Activated CD8-positive, alpha-beta memory T cell treated with anti-CD3 and anti-CD28 coated beads, Interleukin-2, amount 50 U/mL, for 1 hour (primary cell): ENCODE measurements at regions not wholly inside any gene's neighbourhood (a gene's known extent, or its start where the extent isn't known, plus 50 kb on each side); places are given as distances from the start of the nearest gene placed in this dataset.
A peak's percentile ranks its signal among the peaks of the same experiment; 100 is the strongest.
"Not testable (repeated sequence)": the region's sequence is repeated elsewhere in the genome, so short reads cannot be mapped to it uniquely, and the experiment has no call there.

Experiments used
- DNase-seq: peaks from one replicate; pipeline ENCODE4 v3.0.0-alpha.2; 2020; ENCODE audit errors: extremely low read depth

DNA sequence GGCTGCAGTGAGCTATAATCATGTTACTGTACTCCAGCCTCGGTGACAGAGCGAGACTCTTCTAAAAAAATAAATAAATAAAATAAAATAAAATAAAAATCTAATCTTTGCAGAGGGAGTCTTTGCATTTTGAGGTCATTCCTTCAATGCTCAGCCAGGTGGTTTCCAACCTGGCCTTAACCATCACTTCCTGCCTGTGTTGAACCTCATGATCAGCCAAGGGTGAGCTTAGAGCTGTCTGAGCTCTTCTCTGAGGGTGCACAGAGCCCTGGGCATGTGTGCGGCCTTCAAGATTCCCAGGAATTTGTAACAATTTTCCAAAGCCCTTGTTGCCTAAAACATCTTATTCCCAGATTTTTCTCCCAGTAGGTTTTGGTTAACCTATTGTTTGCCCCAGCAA is 94.3 kb downstream of the KCNJ12 start:
- DNase-seq = not testable (repeated sequence)

DNA sequence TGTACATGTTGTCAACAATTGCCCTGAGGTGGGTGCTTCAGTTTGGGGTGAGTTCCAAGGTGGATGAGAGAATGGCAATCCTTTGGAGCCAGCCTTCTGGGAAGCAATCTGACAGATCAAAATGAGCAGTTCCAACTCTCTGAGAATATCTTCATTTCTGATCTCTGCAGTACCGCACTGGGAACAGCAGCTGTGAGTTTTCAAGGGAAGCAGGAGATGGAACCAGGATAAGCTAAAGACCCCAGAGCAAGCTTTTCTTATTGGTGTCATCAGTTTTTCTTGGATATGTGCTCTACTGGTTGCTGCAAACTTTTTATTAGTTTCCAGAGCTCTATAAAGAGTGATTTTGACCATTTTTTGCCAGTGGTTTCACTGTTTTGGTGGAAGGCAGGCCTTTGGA is 94.7 kb downstream of the KCNJ12 start:
- no peak for DNase-seq

DNA sequence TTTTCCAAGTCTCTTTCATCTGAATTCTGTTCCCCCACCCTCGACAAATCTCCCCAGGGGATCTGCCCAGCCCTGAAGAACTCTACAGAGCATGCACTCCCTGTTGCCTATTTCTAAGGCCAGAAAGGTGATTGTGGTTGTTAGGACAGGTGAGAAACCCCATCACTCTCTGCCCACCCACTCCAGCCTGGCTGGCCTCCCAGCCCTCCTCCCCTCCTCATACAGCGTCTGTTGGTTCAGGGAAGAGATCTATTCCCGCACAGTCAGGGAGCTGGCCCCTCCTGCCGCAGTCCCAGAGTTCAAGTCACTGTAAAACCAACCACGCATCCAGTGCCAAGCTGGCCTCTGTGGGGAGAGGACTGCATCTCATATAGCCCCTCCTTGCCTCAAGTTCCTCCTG is 98.7 kb downstream of the KCNJ12 start:
- no peak for DNase-seq

DNA sequence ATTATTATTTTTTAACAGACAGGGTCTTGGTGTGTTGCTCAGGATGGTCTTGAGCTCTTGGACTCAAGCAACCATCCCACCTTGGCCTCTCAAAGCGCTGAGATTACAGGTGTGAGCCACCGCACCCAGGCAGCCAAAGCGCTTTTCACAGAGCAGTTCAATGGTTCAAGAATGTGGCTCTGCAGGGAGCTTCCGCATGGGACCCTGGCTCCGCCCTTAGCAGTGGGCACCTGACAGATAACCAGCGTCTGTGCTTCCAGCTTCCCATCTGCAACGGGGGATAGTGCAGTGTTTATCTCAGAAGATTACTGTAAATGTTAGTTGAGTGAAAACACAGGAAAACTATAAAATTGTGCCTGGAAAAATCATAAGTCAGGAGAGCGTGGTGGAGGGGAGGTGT is 99.4 kb downstream of the KCNJ12 start:
- DNase-seq = no peak

DNA sequence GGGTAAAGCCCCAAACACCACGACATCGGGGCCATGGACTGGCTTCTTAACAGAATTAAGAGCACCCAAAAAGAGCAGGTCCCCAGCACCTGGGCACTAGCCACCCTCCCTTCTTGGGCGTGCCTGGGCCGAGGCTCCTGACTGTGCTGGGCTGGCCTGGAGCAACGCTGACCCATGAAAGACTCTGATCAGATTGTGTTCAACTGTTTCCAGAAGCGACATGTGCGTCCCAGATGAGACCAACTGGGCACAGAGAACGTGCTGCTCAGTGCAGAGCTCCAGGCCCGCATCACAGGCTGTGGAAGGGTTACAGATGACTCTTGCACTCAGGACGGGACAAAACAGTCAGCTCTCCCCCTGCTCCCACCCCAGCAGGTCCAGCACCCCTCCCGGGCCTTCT is 100.7 kb downstream of the KCNJ12 start:
- DNase-seq = no peak

DNA sequence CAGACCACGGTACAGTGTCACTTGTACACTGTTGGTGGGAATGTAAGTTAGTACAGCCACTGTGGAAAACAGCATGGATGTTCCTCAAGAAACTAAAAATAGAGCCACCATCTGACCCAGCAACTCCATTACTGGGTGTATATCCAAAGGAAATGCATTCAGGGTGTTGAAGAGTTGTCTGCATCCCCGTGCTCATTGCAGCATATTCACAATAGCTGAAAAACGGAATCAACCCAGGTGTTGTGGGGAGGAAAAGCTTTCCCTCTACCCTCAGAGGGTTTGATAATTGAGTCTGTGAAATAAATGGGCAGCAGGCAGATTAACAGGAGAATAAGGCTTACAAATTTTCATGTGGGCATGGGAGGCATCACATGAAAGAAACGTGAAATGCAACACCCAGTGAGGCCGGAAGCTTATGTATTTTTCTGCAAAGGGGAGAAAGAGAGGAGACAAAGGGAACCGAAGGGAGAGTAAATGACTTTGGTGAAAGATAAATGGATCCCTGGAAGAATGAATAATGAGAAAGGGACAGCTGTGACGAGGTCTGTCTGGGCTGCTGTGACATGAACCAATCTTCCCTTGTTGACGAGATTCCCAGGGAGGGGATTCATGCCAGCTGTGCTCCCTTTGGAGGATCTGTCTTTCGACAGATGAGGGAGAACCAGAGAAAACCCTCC is 106.2 kb downstream of the KCNJ12 start:
- DNase-seq = no peak

- not testable (repeated sequence) for DNase-seq
Observed at GRCh38 chr17:21488043-21488442, 111.9 kb downstream of the KCNJ12 start.

- DNase-seq = no peak
Observed at GRCh38 chr17:21493993-21494392, 117.8 kb downstream of the KCNJ12 start.

DNA sequence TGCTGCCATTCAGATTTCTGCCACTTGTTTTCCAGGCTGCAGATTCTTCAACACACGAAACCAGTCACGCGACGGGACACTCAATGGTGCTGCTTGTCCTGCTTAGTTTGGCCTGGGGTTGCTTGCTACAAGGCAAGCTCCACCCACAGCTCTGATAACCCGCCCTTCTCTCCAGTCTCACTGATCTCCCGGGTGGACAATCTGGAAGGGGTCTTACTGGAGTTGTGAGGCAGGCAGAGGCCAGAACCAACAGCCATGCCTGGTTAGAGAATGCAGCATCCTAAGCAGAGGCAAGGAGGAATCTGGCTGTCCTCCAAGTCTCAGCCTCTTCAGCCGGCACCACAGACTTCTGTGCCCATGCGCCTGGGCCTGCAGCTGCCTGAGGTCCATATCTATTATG is 119.1 kb downstream of the KCNJ12 start:
- no peak for DNase-seq

DNA sequence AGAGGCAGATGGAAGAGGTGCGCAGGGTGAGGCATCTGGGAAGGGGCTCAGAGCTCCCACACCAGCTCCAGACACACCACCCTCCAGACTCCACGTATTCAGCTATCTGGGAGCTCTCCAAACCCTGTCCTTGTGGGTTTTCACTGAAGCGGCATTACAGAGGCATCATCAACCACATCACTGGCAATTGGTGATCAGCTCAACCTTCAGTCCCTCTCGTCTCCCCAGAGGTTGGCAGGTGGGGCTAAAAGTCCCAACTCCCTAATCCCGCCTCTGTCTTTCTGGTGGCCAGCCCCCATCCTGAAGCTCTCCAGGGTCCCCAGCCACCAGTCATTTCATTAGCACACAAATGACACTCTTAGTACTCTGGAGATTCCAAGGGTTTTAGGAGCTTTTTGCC is 123.9 kb downstream of the KCNJ12 start:
- no peak for DNase-seq

- not testable (repeated sequence) for DNase-seq
Observed at GRCh38 chr17:21501927-21502700, 126.0 kb downstream of the KCNJ12 start.

DNA sequence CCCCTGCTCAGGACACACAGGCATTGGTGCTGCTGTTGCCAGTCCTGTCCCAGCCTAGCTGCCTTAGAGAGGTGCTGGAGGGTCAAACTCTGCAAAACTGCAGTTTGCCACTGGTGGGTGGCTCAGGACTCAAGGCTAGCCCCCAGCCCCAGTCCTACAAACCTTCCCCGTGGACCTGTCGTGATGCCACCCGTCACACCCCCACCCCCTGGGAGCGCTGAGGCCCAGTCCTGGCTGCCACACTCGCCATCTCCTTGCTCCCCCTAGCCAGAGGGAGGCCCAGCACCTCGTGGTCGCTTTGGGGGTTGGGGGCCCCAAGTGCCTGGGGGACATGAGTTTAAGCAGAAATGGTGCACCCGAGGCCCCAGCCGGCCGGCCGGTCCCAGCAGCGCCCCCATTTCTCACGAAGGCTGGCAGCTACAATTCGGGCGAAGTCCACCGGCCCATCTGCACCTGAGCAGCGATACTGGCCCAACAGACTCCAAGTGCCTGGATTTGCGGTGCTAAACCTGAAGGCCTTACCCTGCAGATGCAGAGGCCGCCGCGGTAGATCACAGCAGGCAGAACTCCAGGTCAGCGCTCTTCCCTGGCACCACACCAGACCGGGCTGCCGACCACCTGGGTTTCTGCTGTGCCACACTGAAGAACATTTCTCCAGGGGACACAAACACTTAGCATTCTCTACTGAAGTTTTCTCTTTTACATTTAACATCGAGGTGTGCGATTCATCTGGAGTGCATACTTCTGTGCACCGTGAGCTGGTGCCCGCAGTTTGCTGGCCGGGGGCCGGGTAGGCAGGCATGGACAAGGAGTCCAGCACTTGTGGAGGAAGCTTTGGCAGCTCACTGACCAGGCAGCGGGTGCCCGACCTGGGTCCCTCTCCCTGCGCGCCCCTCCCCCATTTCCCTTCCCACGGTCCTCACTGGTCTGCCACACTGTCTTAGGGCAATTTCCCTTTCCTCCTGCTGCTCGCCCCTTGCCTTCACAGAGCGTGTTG is 130.0 kb downstream of the KCNJ12 start:
- DNase-seq = no peak

GRCh38 chr17:21507806-21508205 is 131.6 kb downstream of the KCNJ12 start:
- DNase-seq = not testable (repeated sequence)

DNA sequence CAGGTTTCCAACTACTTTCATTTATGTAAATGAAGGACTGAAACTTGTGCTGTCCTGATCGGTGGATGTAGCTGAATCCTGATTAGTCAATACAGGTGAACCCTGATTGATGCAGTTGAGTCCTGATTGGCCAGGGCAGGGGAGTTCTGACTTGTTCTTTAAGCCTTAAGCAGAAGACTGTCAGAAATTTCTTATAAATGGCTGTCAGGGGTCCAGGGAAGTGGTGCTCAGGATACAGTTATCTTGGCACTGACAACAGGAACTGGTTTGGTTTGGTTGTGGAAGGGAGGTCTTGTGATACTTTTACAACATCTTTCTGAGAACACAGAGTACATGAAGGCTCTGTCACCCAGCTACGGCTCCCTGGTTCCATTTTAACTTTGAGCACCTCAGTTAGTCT is 132.1 kb downstream of the KCNJ12 start:
- DNase-seq = no peak

GRCh38 chr17:21509356-21509755 is 133.2 kb downstream of the KCNJ12 start:
- DNase-seq = not testable (repeated sequence)

DNA sequence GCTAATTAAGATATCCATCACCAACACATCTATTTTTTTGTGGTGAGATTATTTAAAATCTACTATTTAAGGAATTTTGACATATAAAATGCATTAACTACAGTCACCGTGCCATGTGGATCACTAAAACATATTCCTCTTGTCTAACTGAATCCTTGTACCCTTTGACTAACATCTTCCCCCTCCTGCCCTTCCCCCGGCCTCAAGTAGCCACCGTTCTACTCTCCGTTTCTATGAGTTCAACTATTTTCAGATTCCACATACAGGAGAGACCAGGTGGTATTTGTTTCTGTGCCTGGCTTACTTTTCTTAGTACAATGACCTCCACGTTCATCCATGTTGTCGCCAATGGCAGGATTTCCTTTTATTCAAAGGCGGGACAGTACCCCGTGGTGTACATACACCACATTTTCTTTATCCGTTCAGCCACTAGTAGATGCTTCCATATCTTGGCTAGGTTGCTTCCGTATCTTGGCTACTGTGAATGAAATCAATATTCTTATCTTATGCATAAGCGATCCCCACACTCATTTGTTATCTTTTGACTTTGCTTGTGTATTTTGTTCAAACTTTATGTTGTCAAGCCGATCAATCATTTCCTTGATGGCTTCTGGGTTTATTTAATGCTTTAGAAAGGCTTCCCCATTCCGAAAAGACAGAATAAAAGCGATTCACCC is 134.7 kb downstream of the KCNJ12 start:
- no peak for DNase-seq

- peak; percentile 16 for DNase-seq
Observed at GRCh38 chr17:21511363-21512195, 135.4 kb downstream of the KCNJ12 start.

DNA sequence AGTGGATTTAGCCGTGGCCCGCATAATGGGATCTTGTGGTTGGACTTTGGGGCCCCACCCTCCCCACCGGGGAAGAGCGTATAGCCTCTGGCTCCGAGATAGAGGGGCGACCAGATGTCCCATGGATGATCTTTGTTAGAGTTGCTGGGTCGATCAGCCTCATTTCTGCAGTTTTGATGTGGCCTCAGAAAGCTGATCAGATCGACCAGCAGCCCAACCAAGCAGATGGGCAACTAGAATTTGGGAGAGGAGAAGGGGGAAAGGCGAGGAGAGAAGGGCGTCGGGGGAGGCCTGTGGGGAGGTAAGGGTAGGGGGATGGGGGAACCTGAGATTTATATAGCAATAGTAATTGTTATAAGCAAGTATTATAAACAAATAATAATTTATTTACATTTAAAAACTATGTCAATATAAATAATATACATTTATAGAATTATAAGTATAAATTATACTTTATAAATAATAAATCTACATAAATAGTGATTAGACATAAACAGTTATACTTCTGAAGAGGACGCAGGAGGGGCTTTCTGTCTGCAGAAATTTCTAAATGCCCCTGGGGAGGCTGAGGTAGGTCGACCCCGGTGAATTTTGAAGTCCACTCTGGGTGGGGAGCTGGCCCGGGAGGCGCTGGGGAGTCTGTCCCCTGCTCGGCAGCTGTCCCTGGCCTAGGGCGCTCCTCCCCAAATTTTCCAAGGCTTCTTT is 136.3 kb downstream of the KCNJ12 start:
- no peak for DNase-seq

GRCh38 chr17:21513012-21513570 is 136.9 kb downstream of the KCNJ12 start:
- peak; percentile 53 for DNase-seq

GRCh38 chr17:21514567-21514966 is 138.4 kb downstream of the KCNJ12 start:
- DNase-seq = not testable (repeated sequence)
